ENCODE measurements at regions not wholly inside any gene's neighbourhood (a gene's known extent, or its start where the extent isn't known, plus 50 kb on each side); places are given as distances from the start of the nearest gene placed in this dataset.

DNA sequence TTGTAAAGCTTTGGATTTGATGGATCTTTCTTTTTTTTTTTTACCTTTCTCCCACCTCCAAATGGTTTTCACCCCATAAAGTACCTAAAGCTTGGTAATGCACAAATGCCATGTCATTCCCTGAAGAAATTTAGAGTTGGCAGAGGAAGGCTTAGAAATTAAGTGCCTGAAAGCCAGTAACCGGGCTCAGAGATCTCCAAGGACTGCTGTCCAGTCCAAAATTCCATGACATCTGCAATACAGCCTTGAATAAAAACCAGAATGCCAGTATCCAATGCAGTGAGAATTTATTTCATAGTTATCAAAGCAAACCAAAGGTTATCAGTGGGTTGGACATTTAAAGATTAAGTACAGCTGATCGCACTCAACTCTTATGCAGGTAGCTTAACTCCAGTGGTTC lies 209.9 kb upstream of the RBBP8 start:
- Histone ChIP-seq H3K27ac (ENCODE audit: low read depth, low read length) (no peak overlapping the region), H3K4me3 (replicated peaks in 1 of 2; ENCODE audit: low read depth in 1 of 2, low read length in 2 of 2) (no peak overlapping the region), H4K20me1 (ENCODE audit: insufficient read depth) (no peaks in the 10 kb centered on the region), H3K4me1 (ENCODE audit: control insufficient read depth in 1 of 2, insufficient read depth in 2 of 2, low read length in 2 of 2) (no peaks in the 10 kb centered on the region), H3K27me3 (ENCODE audit: insufficient read depth, low read length) (no peaks in the 10 kb centered on the region), H3K9ac (ENCODE audit: low read length) (no peak overlapping the region), H2AFZ (ENCODE audit: low read depth, low read length, poor library complexity, severe bottlenecking) (no peak overlapping the region), H3K4me2 (ENCODE audit: low read length) (no peak overlapping the region), H3K36me3 (ENCODE audit: control insufficient read depth in 1 of 2, insufficient read depth in 2 of 2, low read length in 2 of 2) (no peaks in the 10 kb centered on the region), H3K79me2 (ENCODE audit: insufficient read depth, low read length) (no peaks in the 10 kb centered on the region), H3K9me2 (ENCODE audit: insufficient read depth) (no peaks in the 10 kb centered on the region), H3K9me3 (ENCODE audit: control insufficient read depth in 1 of 2, insufficient read depth in 1 of 2, low read depth in 1 of 2, low read length in 2 of 2) (no peaks in the 10 kb centered on the region)
- CTCF ChIA-PET = no interaction called here
- no peak for DNase-seq (ENCODE audit: low read depth, low spot score)
- RAD21 ChIA-PET (ENCODE audit: low non-redundant PET in 1 of 2, low total read pairs in 2 of 2, uncharacterized antibody in 2 of 2, unreplicated experiment in 2 of 2) = no interaction called here
- BruUV-seq (replicated peaks) = no TSS peak
- ATAC-seq = no peak
- POLR2A ChIA-PET = no interaction called here
- no peak for TF ChIP-seq CEBPB (IDR thresholded peaks at IDR 0.05; ENCODE audit: low read depth)
- TF ChIP-seq SIN3A (IDR thresholded peaks at IDR 0.05; ENCODE audit: low read depth) = no peak
- no peak for TF ChIP-seq ZFX (IDR thresholded peaks at IDR 0.05)
- no peak for TF ChIP-seq EGR1 (IDR thresholded peaks at IDR 0.05; ENCODE audit: low read depth)
- no peak for TF ChIP-seq SRF (IDR thresholded peaks at IDR 0.05; ENCODE audit: low read depth)
- no peak for TF ChIP-seq ELF1 (IDR thresholded peaks at IDR 0.05; ENCODE audit: borderline replicate concordance, low read depth)
- TF ChIP-seq, protein P1, sequence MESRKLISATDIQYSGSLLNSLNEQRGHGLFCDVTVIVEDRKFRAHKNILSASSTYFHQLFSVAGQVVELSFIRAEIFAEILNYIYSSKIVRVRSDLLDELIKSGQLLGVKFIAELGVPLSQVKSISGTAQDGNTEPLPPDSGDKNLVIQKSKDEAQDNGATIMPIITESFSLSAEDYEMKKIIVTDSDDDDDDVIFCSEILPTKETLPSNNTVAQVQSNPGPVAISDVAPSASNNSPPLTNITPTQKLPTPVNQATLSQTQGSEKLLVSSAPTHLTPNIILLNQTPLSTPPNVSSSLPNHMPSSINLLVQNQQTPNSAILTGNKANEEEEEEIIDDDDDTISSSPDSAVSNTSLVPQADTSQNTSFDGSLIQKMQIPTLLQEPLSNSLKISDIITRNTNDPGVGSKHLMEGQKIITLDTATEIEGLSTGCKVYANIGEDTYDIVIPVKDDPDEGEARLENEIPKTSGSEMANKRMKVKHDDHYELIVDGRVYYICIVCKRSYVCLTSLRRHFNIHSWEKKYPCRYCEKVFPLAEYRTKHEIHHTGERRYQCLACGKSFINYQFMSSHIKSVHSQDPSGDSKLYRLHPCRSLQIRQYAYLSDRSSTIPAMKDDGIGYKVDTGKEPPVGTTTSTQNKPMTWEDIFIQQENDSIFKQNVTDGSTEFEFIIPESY (IDR thresholded peaks at IDR 0.05; ENCODE audit: extremely low read depth, insufficient replicate concordance, low read length) = no peak
- no peak for TF ChIP-seq RAD21 (IDR thresholded peaks at IDR 0.05; ENCODE audit: low read depth)
- no peak for TF ChIP-seq EZH2 (IDR thresholded peaks at IDR 0.05)
- TF ChIP-seq, protein P2, sequence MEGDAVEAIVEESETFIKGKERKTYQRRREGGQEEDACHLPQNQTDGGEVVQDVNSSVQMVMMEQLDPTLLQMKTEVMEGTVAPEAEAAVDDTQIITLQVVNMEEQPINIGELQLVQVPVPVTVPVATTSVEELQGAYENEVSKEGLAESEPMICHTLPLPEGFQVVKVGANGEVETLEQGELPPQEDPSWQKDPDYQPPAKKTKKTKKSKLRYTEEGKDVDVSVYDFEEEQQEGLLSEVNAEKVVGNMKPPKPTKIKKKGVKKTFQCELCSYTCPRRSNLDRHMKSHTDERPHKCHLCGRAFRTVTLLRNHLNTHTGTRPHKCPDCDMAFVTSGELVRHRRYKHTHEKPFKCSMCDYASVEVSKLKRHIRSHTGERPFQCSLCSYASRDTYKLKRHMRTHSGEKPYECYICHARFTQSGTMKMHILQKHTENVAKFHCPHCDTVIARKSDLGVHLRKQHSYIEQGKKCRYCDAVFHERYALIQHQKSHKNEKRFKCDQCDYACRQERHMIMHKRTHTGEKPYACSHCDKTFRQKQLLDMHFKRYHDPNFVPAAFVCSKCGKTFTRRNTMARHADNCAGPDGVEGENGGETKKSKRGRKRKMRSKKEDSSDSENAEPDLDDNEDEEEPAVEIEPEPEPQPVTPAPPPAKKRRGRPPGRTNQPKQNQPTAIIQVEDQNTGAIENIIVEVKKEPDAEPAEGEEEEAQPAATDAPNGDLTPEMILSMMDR (IDR thresholded peaks at IDR 0.05 in 2 of 3, conservative IDR thresholded peaks at IDR 0.05 in 1 of 3; ENCODE audit: borderline replicate concordance in 1 of 3, insufficient read depth in 1 of 3, low read depth in 2 of 3, low read length in 2 of 3) = no peak
- TF ChIP-seq JUND (IDR thresholded peaks at IDR 0.05) = no peak
- TF ChIP-seq ZNF274 (IDR thresholded peaks at IDR 0.05; ENCODE audit: low read depth, low read length) = no peak
- no peak for TF ChIP-seq POLR2AphosphoS5 (IDR thresholded peaks at IDR 0.05; ENCODE audit: low read depth, low read length)
- TF ChIP-seq POLR2A (IDR thresholded peaks at IDR 0.05; ENCODE audit: borderline replicate concordance, extremely low read depth, insufficient read depth, insufficient read length) = no peak
- TF ChIP-seq YY1 (IDR thresholded peaks at IDR 0.05; ENCODE audit: extremely low read depth, insufficient replicate concordance, low read depth, low read length) = no peak
- intact Hi-C loops (cut with micrococcal nuclease) = no loop called here

Measured in HCT116 (cell line).